HG03064 (cell line): ENCODE measurements at regions not wholly inside any gene's neighbourhood (a gene's known extent, or its start where the extent isn't known, plus 50 kb on each side); places are given as distances from the start of the nearest gene placed in this dataset.
"Not testable (repeated sequence)": the region's sequence is repeated elsewhere in the genome, so short reads cannot be mapped to it uniquely, and the experiment has no call there.

Experiments
- ATAC-seq: cut with Tn5 transposase; IDR thresholded peaks from one replicate; pipeline ENCODE4 v1.9.1; 2021; ENCODE audit warnings: low read depth; ENCODE audit not compliant: unreplicated experiment

- no peak for ATAC-seq
These were observed 802.0 kb downstream of the RAPGEF2 start for GRCh38 chr4:159904906-159905305.

- no peak for ATAC-seq
These were observed 803.2 kb downstream of the RAPGEF2 start for GRCh38 chr4:159906051-159906450.

- ATAC-seq = no peak
These were observed 803.6 kb downstream of the RAPGEF2 start for GRCh38 chr4:159906517-159906916.

- no peak for ATAC-seq
These were observed 807.8 kb downstream of the RAPGEF2 start for GRCh38 chr4:159910721-159911120.

- no peak for ATAC-seq
These were observed 819.2 kb downstream of the RAPGEF2 start for GRCh38 chr4:159922119-159922518.

- ATAC-seq = no peak
These were observed 822.9 kb downstream of the RAPGEF2 start for GRCh38 chr4:159925770-159926169.

- no peak for ATAC-seq
These were observed 824.0 kb downstream of the RAPGEF2 start for GRCh38 chr4:159926871-159927270.

- no peak for ATAC-seq
These were observed 824.9 kb downstream of the RAPGEF2 start for GRCh38 chr4:159927781-159928180.

- not testable (repeated sequence) for ATAC-seq
These were observed 831.7 kb downstream of the RAPGEF2 start for GRCh38 chr4:159934602-159935001.

GRCh38 chr4:159937595-159937994 lies 834.7 kb downstream of the RAPGEF2 start:
- peak; percentile 85 for ATAC-seq

GRCh38 chr4:159939681-159940080 lies 836.8 kb downstream of the RAPGEF2 start:
- ATAC-seq = not testable (repeated sequence)

GRCh38 chr4:159941076-159941475 lies 838.2 kb downstream of the RAPGEF2 start:
- ATAC-seq = no peak

GRCh38 chr4:159944477-159944876 lies 841.6 kb downstream of the RAPGEF2 start:
- no peak for ATAC-seq

GRCh38 chr4:159946983-159947615 lies 844.2 kb downstream of the RAPGEF2 start:
- ATAC-seq = no peak

GRCh38 chr4:159950707-159951106 lies 847.8 kb downstream of the RAPGEF2 start:
- ATAC-seq = no peak

GRCh38 chr4:159966746-159967145 lies 863.9 kb downstream of the RAPGEF2 start:
- ATAC-seq = no peak

- not testable (repeated sequence) for ATAC-seq
These were observed 874.1 kb downstream of the RAPGEF2 start for GRCh38 chr4:159976871-159977482.

GRCh38 chr4:159977907-159978617 lies 875.2 kb downstream of the RAPGEF2 start:
- no peak for ATAC-seq

GRCh38 chr4:159979351-159979750 lies 876.5 kb downstream of the RAPGEF2 start:
- no peak for ATAC-seq

GRCh38 chr4:159979953-159980352 lies 877.1 kb downstream of the RAPGEF2 start:
- no peak for ATAC-seq

- no peak for ATAC-seq
These were observed 878.1 kb downstream of the RAPGEF2 start for GRCh38 chr4:159980826-159981468.
